ENCODE measurements at regions not wholly inside any gene's neighbourhood (a gene's known extent, or its start where the extent isn't known, plus 50 kb on each side); places are given as distances from the start of the nearest gene placed in this dataset.
"Not testable (repeated sequence)": the region's sequence is repeated elsewhere in the genome, so short reads cannot be mapped to it uniquely, and the experiment has no call there.

DNA sequence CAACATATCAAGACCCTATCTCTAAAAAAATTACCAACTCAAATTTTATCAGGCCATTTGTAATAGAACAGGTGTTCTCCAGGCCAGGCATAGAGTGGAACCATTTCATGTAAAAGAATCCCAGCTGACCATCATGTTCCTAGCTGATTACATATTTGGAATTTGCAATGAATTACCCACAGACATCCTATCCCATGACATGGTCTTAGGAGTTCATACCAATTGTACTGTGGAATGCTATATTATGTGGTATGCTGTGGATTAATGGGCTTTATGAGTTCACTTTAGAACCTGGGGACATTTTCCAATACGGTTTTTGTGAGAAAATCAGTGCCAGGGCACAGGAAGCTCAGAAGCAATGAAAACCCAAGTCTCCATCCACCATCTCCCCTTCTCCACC, 110.3 kb downstream of the ZNF281 start:
- Histone ChIP-seq H3K4me3 (ENCODE audit: low read length) (no peak overlapping the region), H3K9ac (ENCODE audit: low read length) (no peak overlapping the region), H3K9me3 (ENCODE audit: control insufficient read depth, low read length) (no peaks in the 10 kb centered on the region), H3K4me1 (ENCODE audit: control insufficient read depth, insufficient read depth, low read length) (peaks cover 15% of the 10 kb centered on the region), H3K27me3 (replicated peaks; ENCODE audit: control insufficient read depth, insufficient read depth, low read length) (no peaks in the 10 kb centered on the region), H3K36me3 (ENCODE audit: control insufficient read depth, insufficient read depth, low read length, severe bottlenecking) (no peaks in the 10 kb centered on the region)
- DNase-seq (ENCODE audit: low read depth), result no peak

- peaks cover 15% of the 10 kb centered on the region for H3K4me1 ChIP-seq (ENCODE audit: control insufficient read depth, insufficient read depth, low read length)
- no peak overlapping the region for H3K9ac ChIP-seq (ENCODE audit: low read length)
- no peaks in the 10 kb centered on the region for H3K9me3 ChIP-seq (ENCODE audit: control insufficient read depth, low read length)
- no peak for DNase-seq (ENCODE audit: low read depth)
- H3K36me3 ChIP-seq (ENCODE audit: control insufficient read depth, insufficient read depth, low read length, severe bottlenecking), result no peaks in the 10 kb centered on the region
- H3K27me3 ChIP-seq (replicated peaks; ENCODE audit: control insufficient read depth, insufficient read depth, low read length), result no peaks in the 10 kb centered on the region
- H3K4me3 ChIP-seq (ENCODE audit: low read length), result no peak overlapping the region
Observed at GRCh38 chr1:200298242-200298641, 111.6 kb downstream of the ZNF281 start.

- DNase-seq (ENCODE audit: low read depth), result peak; percentile 40
- Histone ChIP-seq H3K36me3 (ENCODE audit: control insufficient read depth, insufficient read depth, low read length, severe bottlenecking) (no peaks in the 10 kb centered on the region), H3K9me3 (ENCODE audit: control insufficient read depth, low read length) (no peaks in the 10 kb centered on the region), H3K4me1 (ENCODE audit: control insufficient read depth, insufficient read depth, low read length) (peaks cover 20% of the 10 kb centered on the region), H3K9ac (ENCODE audit: low read length) (no peak overlapping the region), H3K27me3 (replicated peaks; ENCODE audit: control insufficient read depth, insufficient read depth, low read length) (no peaks in the 10 kb centered on the region), H3K4me3 (ENCODE audit: low read length) (no peak overlapping the region)
Observed at GRCh38 chr1:200296091-200296661, 113.7 kb downstream of the ZNF281 start.

DNA sequence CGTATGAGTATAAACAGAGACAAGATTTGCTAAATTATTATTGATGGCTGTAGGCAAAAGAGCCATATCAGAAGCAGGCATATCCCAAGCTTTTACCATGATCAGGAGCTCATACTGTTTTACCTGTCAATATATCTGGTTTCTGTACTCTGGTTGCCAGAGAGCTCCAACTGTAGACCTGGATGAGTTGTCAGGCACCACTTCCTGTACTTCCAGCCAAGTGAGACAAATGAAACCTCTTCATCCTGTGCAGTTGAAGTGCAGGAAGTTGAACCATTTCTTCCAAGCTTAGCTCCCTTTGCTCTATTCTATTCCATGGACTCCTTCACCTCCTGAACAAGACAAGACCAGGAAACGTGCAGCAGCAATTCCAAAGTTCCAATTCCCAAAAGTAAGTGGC, 115.6 kb downstream of the ZNF281 start:
- H3K9me3 ChIP-seq (ENCODE audit: control insufficient read depth, low read length), result no peaks in the 10 kb centered on the region

GRCh38 chr1:200292699-200293098, 117.1 kb downstream of the ZNF281 start:
- H3K27me3 ChIP-seq (replicated peaks; ENCODE audit: control insufficient read depth, insufficient read depth, low read length), result no peaks in the 10 kb centered on the region
- no peak for DNase-seq (ENCODE audit: low read depth)

More for the DNA sequence above, 115.6 kb downstream of the ZNF281 start:
- H3K27me3 ChIP-seq (replicated peaks; ENCODE audit: control insufficient read depth, insufficient read depth, low read length), result no peaks in the 10 kb centered on the region
- no peak overlapping the region for H3K4me3 ChIP-seq (ENCODE audit: low read length)
- H3K9ac ChIP-seq (ENCODE audit: low read length), result no peak overlapping the region
- H3K36me3 ChIP-seq (ENCODE audit: control insufficient read depth, insufficient read depth, low read length, severe bottlenecking), result no peaks in the 10 kb centered on the region
- peaks cover 20% of the 10 kb centered on the region for H3K4me1 ChIP-seq (ENCODE audit: control insufficient read depth, insufficient read depth, low read length)
- no peak for DNase-seq (ENCODE audit: low read depth)

DNA sequence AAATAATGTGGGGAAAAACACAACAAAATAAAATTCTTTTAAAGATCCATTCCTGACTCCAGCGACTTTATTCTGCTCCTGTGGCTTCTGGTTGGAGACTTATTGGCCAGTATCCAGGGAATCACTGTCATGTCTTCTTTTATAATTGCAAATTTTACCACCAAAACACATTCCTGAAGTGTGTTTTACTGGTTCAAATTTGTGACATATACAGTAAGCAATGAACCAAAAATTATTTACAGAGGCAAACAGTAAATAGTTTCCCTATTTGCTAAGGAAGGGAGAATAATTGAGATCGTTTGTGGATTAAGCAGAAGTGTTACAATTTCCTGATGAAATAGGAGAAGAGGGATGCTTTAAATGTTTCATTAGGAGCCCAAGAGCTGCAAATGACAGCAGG, 118.7 kb downstream of the ZNF281 start:
- Histone ChIP-seq H3K36me3 (ENCODE audit: control insufficient read depth, insufficient read depth, low read length, severe bottlenecking) (no peaks in the 10 kb centered on the region), H3K4me3 (ENCODE audit: low read length) (no peak overlapping the region), H3K9ac (ENCODE audit: low read length) (no peak overlapping the region), H3K27me3 (replicated peaks; ENCODE audit: control insufficient read depth, insufficient read depth, low read length) (no peaks in the 10 kb centered on the region), H3K9me3 (ENCODE audit: control insufficient read depth, low read length) (no peaks in the 10 kb centered on the region), H3K4me1 (ENCODE audit: control insufficient read depth, insufficient read depth, low read length) (peaks cover 10% of the 10 kb centered on the region)
- no peak for DNase-seq (ENCODE audit: low read depth)

More at GRCh38 chr1:200292699-200293098, 117.1 kb downstream of the ZNF281 start:
- no peaks in the 10 kb centered on the region for H3K9me3 ChIP-seq (ENCODE audit: control insufficient read depth, low read length)
- H3K4me1 ChIP-seq (ENCODE audit: control insufficient read depth, insufficient read depth, low read length), result peaks cover 20% of the 10 kb centered on the region
- H3K4me3 ChIP-seq (ENCODE audit: low read length), result no peak overlapping the region
- H3K36me3 ChIP-seq (ENCODE audit: control insufficient read depth, insufficient read depth, low read length, severe bottlenecking), result no peaks in the 10 kb centered on the region
- no peak overlapping the region for H3K9ac ChIP-seq (ENCODE audit: low read length)

- H3K9me3 ChIP-seq (ENCODE audit: control insufficient read depth, low read length), result no peaks in the 10 kb centered on the region
- H3K36me3 ChIP-seq (ENCODE audit: control insufficient read depth, insufficient read depth, low read length, severe bottlenecking), result no peaks in the 10 kb centered on the region
- no peak for DNase-seq (ENCODE audit: low read depth)
- no peak overlapping the region for H3K4me3 ChIP-seq (ENCODE audit: low read length)
- no peaks in the 10 kb centered on the region for H3K27me3 ChIP-seq (replicated peaks; ENCODE audit: control insufficient read depth, insufficient read depth, low read length)
- peaks cover 5% of the 10 kb centered on the region for H3K4me1 ChIP-seq (ENCODE audit: control insufficient read depth, insufficient read depth, low read length)
- H3K9ac ChIP-seq (ENCODE audit: low read length), result no peak overlapping the region
Observed at GRCh38 chr1:200290010-200290685, 119.7 kb downstream of the ZNF281 start.

DNA sequence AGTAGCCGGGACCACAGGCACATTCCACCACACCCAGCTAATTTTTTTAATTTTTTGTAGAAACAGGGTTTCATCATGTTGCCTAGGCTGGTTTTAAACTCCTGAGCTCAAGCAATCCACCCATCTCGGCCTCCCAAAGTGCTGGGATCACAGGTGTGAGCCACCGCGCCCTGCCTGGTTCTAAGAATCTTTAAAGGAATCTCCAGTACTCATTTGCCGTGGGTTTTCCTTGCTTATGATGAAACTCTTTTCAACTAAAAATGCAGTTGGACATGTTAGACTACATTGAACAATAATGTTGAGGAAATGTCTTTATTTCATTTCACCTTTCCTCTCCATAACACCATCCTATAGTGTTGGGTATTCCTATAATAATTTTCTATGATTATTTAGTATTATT, 121.6 kb downstream of the ZNF281 start:
- H3K4me1 ChIP-seq (ENCODE audit: control insufficient read depth, insufficient read depth, low read length), result peaks cover 5% of the 10 kb centered on the region
- no peaks in the 10 kb centered on the region for H3K36me3 ChIP-seq (ENCODE audit: control insufficient read depth, insufficient read depth, low read length, severe bottlenecking)
- no peak overlapping the region for H3K4me3 ChIP-seq (ENCODE audit: low read length)
- no peak for DNase-seq (ENCODE audit: low read depth)
- no peaks in the 10 kb centered on the region for H3K9me3 ChIP-seq (ENCODE audit: control insufficient read depth, low read length)
- H3K27me3 ChIP-seq (replicated peaks; ENCODE audit: control insufficient read depth, insufficient read depth, low read length), result no peaks in the 10 kb centered on the region
- no peak overlapping the region for H3K9ac ChIP-seq (ENCODE audit: low read length)

GRCh38 chr1:200284236-200284635, 125.6 kb downstream of the ZNF281 start:
- not testable (repeated sequence) for H3K9ac ChIP-seq (ENCODE audit: low read length); H3K4me1 ChIP-seq (ENCODE audit: control insufficient read depth, insufficient read depth, low read length); H3K4me3 ChIP-seq (ENCODE audit: low read length); H3K9me3 ChIP-seq (ENCODE audit: control insufficient read depth, low read length); H3K36me3 ChIP-seq (ENCODE audit: control insufficient read depth, insufficient read depth, low read length, severe bottlenecking); DNase-seq (ENCODE audit: low read depth); H3K27me3 ChIP-seq (replicated peaks; ENCODE audit: control insufficient read depth, insufficient read depth, low read length)

GRCh38 chr1:200282497-200283122, 127.2 kb downstream of the ZNF281 start:
- no peak overlapping the region for H3K9ac ChIP-seq (ENCODE audit: low read length)
- H3K36me3 ChIP-seq (ENCODE audit: control insufficient read depth, insufficient read depth, low read length, severe bottlenecking), result no peaks in the 10 kb centered on the region
- no peaks in the 10 kb centered on the region for H3K9me3 ChIP-seq (ENCODE audit: control insufficient read depth, low read length)
- no peak for DNase-seq (ENCODE audit: low read depth)
- H3K27me3 ChIP-seq (replicated peaks; ENCODE audit: control insufficient read depth, insufficient read depth, low read length), result no peaks in the 10 kb centered on the region
- no peaks in the 10 kb centered on the region for H3K4me1 ChIP-seq (ENCODE audit: control insufficient read depth, insufficient read depth, low read length)
- H3K4me3 ChIP-seq (ENCODE audit: low read length), result no peak overlapping the region

GRCh38 chr1:200281201-200281835, 128.5 kb downstream of the ZNF281 start:
- no peaks in the 10 kb centered on the region for H3K27me3 ChIP-seq (replicated peaks; ENCODE audit: control insufficient read depth, insufficient read depth, low read length)
- no peaks in the 10 kb centered on the region for H3K9me3 ChIP-seq (ENCODE audit: control insufficient read depth, low read length)
- H3K4me1 ChIP-seq (ENCODE audit: control insufficient read depth, insufficient read depth, low read length), result no peaks in the 10 kb centered on the region
- DNase-seq (ENCODE audit: low read depth), result no peak
- no peak overlapping the region for H3K4me3 ChIP-seq (ENCODE audit: low read length)
- H3K9ac ChIP-seq (ENCODE audit: low read length), result no peak overlapping the region
- no peaks in the 10 kb centered on the region for H3K36me3 ChIP-seq (ENCODE audit: control insufficient read depth, insufficient read depth, low read length, severe bottlenecking)

All from adipocyte (in vitro differentiated cells).